GM12875 (cell line): ENCODE measurements at regions not wholly inside any gene's neighbourhood (a gene's known extent, or its start where the extent isn't known, plus 50 kb on each side); places are given as distances from the start of the nearest gene placed in this dataset.
"Not testable (repeated sequence)": the region's sequence is repeated elsewhere in the genome, so short reads cannot be mapped to it uniquely, and the experiment has no call there.

Experiments
- H3K4me3 ChIP-seq: one replicate; pipeline ENCODE4 v1.5.1; 2011; ENCODE audit warnings: low read depth, low read length, control low read depth
- TF ChIP-seq, protein P1 (sequence below): IDR thresholded peaks from 2 replicates; pipeline ENCODE4 v1.5.1; 2011; ENCODE audit warnings: low read depth, mild to moderate bottlenecking, control low read depth, inconsistent platforms, low read length, moderate library complexity, borderline replicate concordance; ENCODE audit not compliant: insufficient read depth

- TF ChIP-seq, protein P1, sequence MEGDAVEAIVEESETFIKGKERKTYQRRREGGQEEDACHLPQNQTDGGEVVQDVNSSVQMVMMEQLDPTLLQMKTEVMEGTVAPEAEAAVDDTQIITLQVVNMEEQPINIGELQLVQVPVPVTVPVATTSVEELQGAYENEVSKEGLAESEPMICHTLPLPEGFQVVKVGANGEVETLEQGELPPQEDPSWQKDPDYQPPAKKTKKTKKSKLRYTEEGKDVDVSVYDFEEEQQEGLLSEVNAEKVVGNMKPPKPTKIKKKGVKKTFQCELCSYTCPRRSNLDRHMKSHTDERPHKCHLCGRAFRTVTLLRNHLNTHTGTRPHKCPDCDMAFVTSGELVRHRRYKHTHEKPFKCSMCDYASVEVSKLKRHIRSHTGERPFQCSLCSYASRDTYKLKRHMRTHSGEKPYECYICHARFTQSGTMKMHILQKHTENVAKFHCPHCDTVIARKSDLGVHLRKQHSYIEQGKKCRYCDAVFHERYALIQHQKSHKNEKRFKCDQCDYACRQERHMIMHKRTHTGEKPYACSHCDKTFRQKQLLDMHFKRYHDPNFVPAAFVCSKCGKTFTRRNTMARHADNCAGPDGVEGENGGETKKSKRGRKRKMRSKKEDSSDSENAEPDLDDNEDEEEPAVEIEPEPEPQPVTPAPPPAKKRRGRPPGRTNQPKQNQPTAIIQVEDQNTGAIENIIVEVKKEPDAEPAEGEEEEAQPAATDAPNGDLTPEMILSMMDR = no peak
Measured at GRCh38 chr5:105632043-105632442, 2038.7 kb downstream of the EFNA5 start.

DNA sequence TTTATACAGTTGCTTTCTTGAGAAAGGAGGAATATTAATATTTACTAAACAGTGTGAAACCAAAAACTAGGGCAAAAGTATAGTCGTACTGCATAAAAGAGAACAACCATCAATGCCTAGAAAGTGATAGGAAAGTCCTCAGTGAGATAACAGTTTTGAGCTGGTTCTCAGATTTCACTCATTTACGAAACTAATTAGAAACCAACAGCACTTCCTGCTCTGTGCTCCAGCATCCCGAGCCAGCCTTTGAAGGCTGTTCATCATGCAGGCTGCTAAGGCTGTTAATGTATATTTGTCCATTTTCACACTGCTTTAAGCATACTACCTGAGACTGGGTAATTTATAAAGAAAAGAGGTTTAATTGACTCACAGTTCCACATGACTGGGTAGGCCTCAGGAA is 2039.9 kb downstream of the EFNA5 start:
- TF ChIP-seq, protein P1 = no peak
- H3K4me3 ChIP-seq = no peak overlapping the region

More at GRCh38 chr5:105632043-105632442, 2038.7 kb downstream of the EFNA5 start:
- no peak overlapping the region for H3K4me3 ChIP-seq

GRCh38 chr5:105619725-105620124 is 2051.0 kb downstream of the EFNA5 start:
- no peak overlapping the region for H3K4me3 ChIP-seq
- TF ChIP-seq, protein P1 = no peak

- TF ChIP-seq, protein P1 = no peak
- H3K4me3 ChIP-seq = no peak overlapping the region
Measured at GRCh38 chr5:105617436-105618215, 2053.1 kb downstream of the EFNA5 start.

- TF ChIP-seq, protein P1 = no peak
- H3K4me3 ChIP-seq = no peak overlapping the region
Measured at GRCh38 chr5:105616599-105616998, 2054.0 kb upstream of the NUDT12 start.

DNA sequence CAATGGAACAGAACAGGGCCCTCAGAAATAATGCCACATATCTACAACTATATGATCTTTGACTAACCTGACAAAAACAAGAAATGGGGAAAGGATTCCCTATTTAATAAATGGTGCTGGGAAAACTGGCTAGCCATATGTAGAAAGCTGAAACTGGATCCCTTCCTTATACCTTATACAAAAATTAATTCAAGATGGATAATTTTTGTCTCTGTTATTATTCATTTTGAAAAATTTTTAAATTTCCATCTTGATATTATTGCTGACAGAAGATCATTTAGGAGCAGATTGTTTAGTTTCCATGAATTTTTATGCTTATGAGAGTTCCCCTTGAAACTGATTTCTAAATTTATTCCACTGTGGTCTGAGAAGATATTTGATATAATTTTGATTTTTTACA is 2039.8 kb upstream of the NUDT12 start:
- not testable (repeated sequence) for H3K4me3 ChIP-seq

GRCh38 chr5:105593011-105593760 is 2030.6 kb upstream of the NUDT12 start:
- TF ChIP-seq, protein P1 = no peak

More at GRCh38 chr5:105593011-105593760, 2030.6 kb upstream of the NUDT12 start:
- H3K4me3 ChIP-seq = no peak overlapping the region
